ENCODE measurements at regions not wholly inside any gene's neighbourhood (a gene's known extent, or its start where the extent isn't known, plus 50 kb on each side); places are given as distances from the start of the nearest gene placed in this dataset.

DNA sequence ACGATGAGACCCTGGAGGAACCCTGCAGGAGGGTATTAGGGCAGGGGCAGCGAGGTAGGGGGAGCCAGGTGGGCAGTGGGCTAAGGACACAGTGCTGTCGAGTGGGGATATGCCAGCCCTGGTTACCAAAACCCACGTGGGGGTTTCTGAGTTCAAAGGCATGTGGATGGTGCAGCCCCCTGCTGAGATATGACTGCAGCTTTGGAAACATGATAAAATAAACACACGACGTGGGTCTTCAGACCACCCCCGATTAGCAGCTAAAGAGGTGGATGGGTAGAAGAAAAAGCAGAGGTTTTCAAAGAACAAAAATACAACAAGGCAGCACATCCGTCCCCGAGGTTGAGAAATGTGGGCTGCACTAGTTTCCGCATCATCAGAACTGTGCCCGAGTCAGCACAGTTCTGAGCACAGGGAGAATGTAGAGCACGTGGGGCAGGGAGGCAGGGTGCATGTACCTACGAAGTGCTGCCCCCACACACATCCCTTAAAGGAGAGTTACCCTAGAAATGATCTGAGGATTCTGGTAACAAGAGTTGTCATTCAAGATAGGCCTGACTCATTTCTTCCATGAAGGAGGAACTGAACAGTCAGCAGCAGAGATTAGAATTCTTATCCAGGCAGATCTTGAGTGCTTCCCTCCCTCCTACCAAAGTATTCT is 121.3 kb downstream of the RPLP1 start:
- DNase-seq (no peak), ATAC-seq (ENCODE audit: insufficient read depth, low read depth) (no peak)
- no peak overlapping the region for H2AFZ ChIP-seq (ENCODE audit: low read depth, low read length)
- no peaks in the 10 kb centered on the region for H3K4me1 ChIP-seq (ENCODE audit: insufficient read depth, low read length)
- H3K27ac ChIP-seq (ENCODE audit: low read length) = no peak overlapping the region
- H3K79me2 ChIP-seq (ENCODE audit: insufficient read depth, low read length) = no peaks in the 10 kb centered on the region
- no peak overlapping the region for H3K9ac ChIP-seq (ENCODE audit: low read depth, low read length)
- no peak overlapping the region for H3K4me3 ChIP-seq (ENCODE audit: low read depth in 1 of 2, low read length in 2 of 2)
- no peak overlapping the region for H3K4me2 ChIP-seq (ENCODE audit: insufficient read depth, low read length)
- H3K27me3 ChIP-seq (ENCODE audit: insufficient read depth, low read length, poor library complexity) = peaks cover 4% of the 10 kb centered on the region
- H4K20me1 ChIP-seq (ENCODE audit: insufficient read depth, low read length) = no peaks in the 10 kb centered on the region
- no peaks in the 10 kb centered on the region for H3K9me3 ChIP-seq (ENCODE audit: insufficient read depth, low read length, severe bottlenecking)
- TF ChIP-seq, protein P1, sequence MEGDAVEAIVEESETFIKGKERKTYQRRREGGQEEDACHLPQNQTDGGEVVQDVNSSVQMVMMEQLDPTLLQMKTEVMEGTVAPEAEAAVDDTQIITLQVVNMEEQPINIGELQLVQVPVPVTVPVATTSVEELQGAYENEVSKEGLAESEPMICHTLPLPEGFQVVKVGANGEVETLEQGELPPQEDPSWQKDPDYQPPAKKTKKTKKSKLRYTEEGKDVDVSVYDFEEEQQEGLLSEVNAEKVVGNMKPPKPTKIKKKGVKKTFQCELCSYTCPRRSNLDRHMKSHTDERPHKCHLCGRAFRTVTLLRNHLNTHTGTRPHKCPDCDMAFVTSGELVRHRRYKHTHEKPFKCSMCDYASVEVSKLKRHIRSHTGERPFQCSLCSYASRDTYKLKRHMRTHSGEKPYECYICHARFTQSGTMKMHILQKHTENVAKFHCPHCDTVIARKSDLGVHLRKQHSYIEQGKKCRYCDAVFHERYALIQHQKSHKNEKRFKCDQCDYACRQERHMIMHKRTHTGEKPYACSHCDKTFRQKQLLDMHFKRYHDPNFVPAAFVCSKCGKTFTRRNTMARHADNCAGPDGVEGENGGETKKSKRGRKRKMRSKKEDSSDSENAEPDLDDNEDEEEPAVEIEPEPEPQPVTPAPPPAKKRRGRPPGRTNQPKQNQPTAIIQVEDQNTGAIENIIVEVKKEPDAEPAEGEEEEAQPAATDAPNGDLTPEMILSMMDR (IDR thresholded peaks at IDR 0.05; ENCODE audit: borderline replicate concordance, extremely low read depth, low read length, poor library complexity, severe bottlenecking) = no peak
- no peak for TF ChIP-seq EZH2 (IDR thresholded peaks at IDR 0.05; ENCODE audit: borderline replicate concordance, low read depth, low read length, severe bottlenecking)
- no peaks in the 10 kb centered on the region for H3K36me3 ChIP-seq (ENCODE audit: insufficient read depth, low read length)

DNA sequence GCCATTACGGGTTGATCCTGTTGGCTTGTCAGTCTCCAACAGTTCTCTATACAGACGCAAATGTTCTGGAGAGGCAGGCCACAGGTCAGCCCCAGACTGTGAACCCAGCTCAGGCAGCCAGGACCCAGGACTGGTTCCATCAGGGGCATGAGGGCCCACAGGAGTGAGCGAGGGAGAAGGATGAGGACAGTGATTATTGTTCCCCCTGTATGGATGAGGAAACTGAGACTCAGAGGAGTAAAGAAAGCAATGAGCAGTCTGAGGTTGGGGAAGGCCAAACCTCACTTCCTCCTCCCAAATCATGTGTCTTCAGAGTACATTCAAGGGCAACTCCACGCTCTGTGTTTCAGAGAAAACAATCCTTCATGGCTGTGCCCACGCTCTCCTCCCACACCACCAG is 121.9 kb downstream of the RPLP1 start:
- no peak overlapping the region for H3K4me2 ChIP-seq (ENCODE audit: insufficient read depth, low read length)
- no peak overlapping the region for H3K27ac ChIP-seq (ENCODE audit: low read length)
- H3K79me2 ChIP-seq (ENCODE audit: insufficient read depth, low read length) = no peaks in the 10 kb centered on the region
- peaks cover 4% of the 10 kb centered on the region for H3K27me3 ChIP-seq (ENCODE audit: insufficient read depth, low read length, poor library complexity)
- no peaks in the 10 kb centered on the region for H3K4me1 ChIP-seq (ENCODE audit: insufficient read depth, low read length)
- H3K36me3 ChIP-seq (ENCODE audit: insufficient read depth, low read length) = no peaks in the 10 kb centered on the region
- H2AFZ ChIP-seq (ENCODE audit: low read depth, low read length) = no peak overlapping the region
- TF ChIP-seq, protein P1 (IDR thresholded peaks at IDR 0.05; ENCODE audit: borderline replicate concordance, extremely low read depth, low read length, poor library complexity, severe bottlenecking) = no peak
- no peak for TF ChIP-seq EZH2 (IDR thresholded peaks at IDR 0.05; ENCODE audit: borderline replicate concordance, low read depth, low read length, severe bottlenecking)
- ATAC-seq (ENCODE audit: insufficient read depth, low read depth) = no peak
- DNase-seq = no peak
- H3K4me3 ChIP-seq (ENCODE audit: low read depth in 1 of 2, low read length in 2 of 2) = no peak overlapping the region
- H3K9ac ChIP-seq (ENCODE audit: low read depth, low read length) = no peak overlapping the region
- no peaks in the 10 kb centered on the region for H3K9me3 ChIP-seq (ENCODE audit: insufficient read depth, low read length, severe bottlenecking)
- H4K20me1 ChIP-seq (ENCODE audit: insufficient read depth, low read length) = no peaks in the 10 kb centered on the region

DNA sequence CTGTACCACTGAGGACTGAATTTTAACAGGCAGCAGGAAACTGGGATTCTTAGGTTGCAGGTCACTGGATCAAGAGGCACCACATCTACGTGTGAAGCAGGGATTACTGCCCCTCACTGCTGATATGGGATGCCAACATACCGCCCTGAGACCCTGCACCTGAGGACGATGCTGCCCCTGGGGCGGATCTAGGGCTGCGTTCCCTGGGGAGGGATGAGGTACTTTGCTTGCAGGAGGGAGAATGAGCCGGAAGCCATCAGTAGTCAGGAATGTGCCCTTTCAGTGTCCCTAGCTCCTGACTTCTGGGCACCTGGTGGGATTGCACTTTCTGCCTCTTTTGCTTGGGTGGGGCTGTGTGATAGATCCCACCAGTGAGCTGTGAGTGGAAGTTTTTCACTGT is 122.8 kb downstream of the RPLP1 start:
- H3K27me3 ChIP-seq (ENCODE audit: insufficient read depth, low read length, poor library complexity) = peaks cover 4% of the 10 kb centered on the region

More for the DNA sequence above, 122.8 kb downstream of the RPLP1 start:
- ATAC-seq (ENCODE audit: insufficient read depth, low read depth) (no peak), DNase-seq (no peak)
- no peak overlapping the region for H3K4me2 ChIP-seq (ENCODE audit: insufficient read depth, low read length)
- no peak overlapping the region for H3K27ac ChIP-seq (ENCODE audit: low read length)
- no peaks in the 10 kb centered on the region for H3K4me1 ChIP-seq (ENCODE audit: insufficient read depth, low read length)
- no peak overlapping the region for H3K9ac ChIP-seq (ENCODE audit: low read depth, low read length)
- H3K4me3 ChIP-seq (ENCODE audit: low read depth in 1 of 2, low read length in 2 of 2) = no peak overlapping the region
- H3K36me3 ChIP-seq (ENCODE audit: insufficient read depth, low read length) = no peaks in the 10 kb centered on the region
- TF ChIP-seq, protein P1 (IDR thresholded peaks at IDR 0.05; ENCODE audit: borderline replicate concordance, extremely low read depth, low read length, poor library complexity, severe bottlenecking) = no peak
- no peak for TF ChIP-seq EZH2 (IDR thresholded peaks at IDR 0.05; ENCODE audit: borderline replicate concordance, low read depth, low read length, severe bottlenecking)
- H3K9me3 ChIP-seq (ENCODE audit: insufficient read depth, low read length, severe bottlenecking) = no peaks in the 10 kb centered on the region
- peaks cover 4% of the 10 kb centered on the region; the same call in 1 of the 2 replicates for H4K20me1 ChIP-seq (ENCODE audit: insufficient read depth, low read length)
- H2AFZ ChIP-seq (ENCODE audit: low read depth, low read length) = no peak overlapping the region
- H3K79me2 ChIP-seq (ENCODE audit: insufficient read depth, low read length) = no peaks in the 10 kb centered on the region
